Fibroblast of lung (primary cell): ENCODE measurements at regions not wholly inside any gene's neighbourhood (a gene's known extent, or its start where the extent isn't known, plus 50 kb on each side); places are given as distances from the start of the nearest gene placed in this dataset.

Experiments used
- DNase-seq, 2 donors: peaks; one replicate each; pipeline versions ENCODE4 v3.0.0 to v3.0.0-alpha.2; 2010; ENCODE audit warnings: low read depth in 2 of 2
- H2AFZ ChIP-seq: 2 replicates; pipeline ENCODE4 v1.5.1; 2012; ENCODE audit warnings: low read length, control low read depth, inconsistent platforms
- H3K27ac ChIP-seq: 2 replicates; pipeline ENCODE4 v1.5.1; 2011; ENCODE audit warnings: low read length, control low read depth; ENCODE audit not compliant: insufficient read depth
- H3K27me3 ChIP-seq: 2 replicates; pipeline ENCODE4 v1.5.1; 2011; ENCODE audit warnings: mild to moderate bottlenecking, low read length; ENCODE audit not compliant: control insufficient read depth, insufficient read depth
- H3K36me3 ChIP-seq: 2 replicates; pipeline ENCODE4 v1.5.1; 2011; ENCODE audit warnings: low read length; ENCODE audit not compliant: control insufficient read depth, insufficient read depth
- H3K4me1 ChIP-seq: 2 replicates; pipeline ENCODE4 v1.5.1; 2011; ENCODE audit warnings: low read length; ENCODE audit not compliant: control insufficient read depth, insufficient read depth; ENCODE audit errors: extremely low read depth
- H3K4me2 ChIP-seq: 2 replicates; pipeline ENCODE4 v1.5.1; 2011; ENCODE audit warnings: low read length, control low read depth; ENCODE audit not compliant: insufficient read depth; ENCODE audit errors: extremely low read depth
- H3K4me3 ChIP-seq, 4 experiments: fragments of 200-600 bp in 1 of 4; sonication (generic) in 1 of 4; replicated peaks in 1 of 4; 2 replicates each; pipeline ENCODE4 v1.5.1; 2011 to 2016; ENCODE audit warnings: low read length in 4 of 4, low read depth in 3 of 4, mild to moderate bottlenecking in 3 of 4, control low read depth in 2 of 4, inconsistent platforms in 1 of 4, mixed read lengths in 1 of 4; ENCODE audit not compliant: insufficient read depth in 1 of 4; ENCODE audit errors: control extremely low read depth in 1 of 4
- H3K79me2 ChIP-seq: 2 replicates; pipeline ENCODE4 v1.5.1; 2012; ENCODE audit warnings: mild to moderate bottlenecking, low read length, inconsistent platforms; ENCODE audit not compliant: control insufficient read depth, insufficient read depth
- H3K9ac ChIP-seq: 2 replicates; pipeline ENCODE4 v1.5.1; 2011; ENCODE audit warnings: mild to moderate bottlenecking, low read length, control low read depth; ENCODE audit not compliant: insufficient read depth
- H3K9me3 ChIP-seq: 2 replicates; pipeline ENCODE4 v1.5.1; 2012; ENCODE audit warnings: low read depth, low read length; ENCODE audit not compliant: control insufficient read depth, insufficient read depth
- H4K20me1 ChIP-seq: 2 replicates; pipeline ENCODE4 v1.5.1; 2011; ENCODE audit warnings: low read length; ENCODE audit not compliant: control insufficient read depth, insufficient read depth; ENCODE audit errors: extremely low read depth
- EZH2 ChIP-seq: IDR thresholded peaks from 2 replicates; pipeline ENCODE4 v1.5.1; 2012; ENCODE audit warnings: low read length, control low read depth, mild to moderate bottlenecking; ENCODE audit errors: missing control alignments
- TF ChIP-seq, protein P1 (sequence below), 2 donors: IDR thresholded peaks in 1 of 2; conservative IDR thresholded peaks in 1 of 2; 1 replicate in 1 of 2; 2 replicates in 1 of 2; pipeline ENCODE4 v1.5.1; 2011 to 2012; ENCODE audit warnings: low read length in 2 of 2, control low read depth in 1 of 2, inconsistent platforms in 1 of 2, low read depth in 1 of 2, mild to moderate bottlenecking in 1 of 2

GRCh38 chrX:87732133-87732532 is 214.5 kb downstream of the KLHL4 start:
- Histone ChIP-seq H3K36me3 (no peaks in the 10 kb centered on the region), H3K27ac (no peak overlapping the region), H4K20me1 (no peaks in the 10 kb centered on the region), H3K4me1 (no peaks in the 10 kb centered on the region), H3K9ac (no peak overlapping the region), H3K4me2 (no peak overlapping the region), H3K79me2 (no peaks in the 10 kb centered on the region), H3K9me3 (no peaks in the 10 kb centered on the region), H3K27me3 (no peaks in the 10 kb centered on the region), H2AFZ (no peak overlapping the region), H3K4me3 (no peak overlapping the region)
- DNase-seq: no peak
- TF ChIP-seq EZH2: no peak
- TF ChIP-seq, protein P1, sequence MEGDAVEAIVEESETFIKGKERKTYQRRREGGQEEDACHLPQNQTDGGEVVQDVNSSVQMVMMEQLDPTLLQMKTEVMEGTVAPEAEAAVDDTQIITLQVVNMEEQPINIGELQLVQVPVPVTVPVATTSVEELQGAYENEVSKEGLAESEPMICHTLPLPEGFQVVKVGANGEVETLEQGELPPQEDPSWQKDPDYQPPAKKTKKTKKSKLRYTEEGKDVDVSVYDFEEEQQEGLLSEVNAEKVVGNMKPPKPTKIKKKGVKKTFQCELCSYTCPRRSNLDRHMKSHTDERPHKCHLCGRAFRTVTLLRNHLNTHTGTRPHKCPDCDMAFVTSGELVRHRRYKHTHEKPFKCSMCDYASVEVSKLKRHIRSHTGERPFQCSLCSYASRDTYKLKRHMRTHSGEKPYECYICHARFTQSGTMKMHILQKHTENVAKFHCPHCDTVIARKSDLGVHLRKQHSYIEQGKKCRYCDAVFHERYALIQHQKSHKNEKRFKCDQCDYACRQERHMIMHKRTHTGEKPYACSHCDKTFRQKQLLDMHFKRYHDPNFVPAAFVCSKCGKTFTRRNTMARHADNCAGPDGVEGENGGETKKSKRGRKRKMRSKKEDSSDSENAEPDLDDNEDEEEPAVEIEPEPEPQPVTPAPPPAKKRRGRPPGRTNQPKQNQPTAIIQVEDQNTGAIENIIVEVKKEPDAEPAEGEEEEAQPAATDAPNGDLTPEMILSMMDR (conservative IDR thresholded peaks at IDR 0.05 in 1 of 2, IDR thresholded peaks at IDR 0.05 in 1 of 2; ENCODE audit: low read depth in 1 of 2, low read length in 2 of 2): no peak

- Histone ChIP-seq H3K4me2 (no peak overlapping the region), H3K36me3 (no peaks in the 10 kb centered on the region), H3K27ac (no peak overlapping the region), H3K4me1 (no peaks in the 10 kb centered on the region), H3K27me3 (no peaks in the 10 kb centered on the region), H3K9ac (no peak overlapping the region), H2AFZ (no peak overlapping the region), H3K79me2 (no peaks in the 10 kb centered on the region), H3K9me3 (no peaks in the 10 kb centered on the region), H3K4me3 (no peak overlapping the region), H4K20me1 (no peaks in the 10 kb centered on the region)
- TF ChIP-seq, protein P1 (conservative IDR thresholded peaks at IDR 0.05 in 1 of 2, IDR thresholded peaks at IDR 0.05 in 1 of 2; ENCODE audit: low read depth in 1 of 2, low read length in 2 of 2): no peak
- no peak for TF ChIP-seq EZH2
- DNase-seq: no peak
Observed at GRCh38 chrX:87736576-87736975, 219.0 kb downstream of the KLHL4 start.

- Histone ChIP-seq H3K4me2 (no peak overlapping the region), H3K4me3 (no peak overlapping the region), H2AFZ (no peak overlapping the region), H3K4me1 (no peaks in the 10 kb centered on the region), H4K20me1 (no peaks in the 10 kb centered on the region), H3K9ac (no peak overlapping the region), H3K27me3 (no peaks in the 10 kb centered on the region), H3K79me2 (no peaks in the 10 kb centered on the region), H3K36me3 (no peaks in the 10 kb centered on the region), H3K9me3 (no peaks in the 10 kb centered on the region), H3K27ac (no peak overlapping the region)
- DNase-seq: no peak
- no peak for TF ChIP-seq EZH2
- TF ChIP-seq, protein P1 (conservative IDR thresholded peaks at IDR 0.05 in 1 of 2, IDR thresholded peaks at IDR 0.05 in 1 of 2; ENCODE audit: low read depth in 1 of 2, low read length in 2 of 2): no peak
Observed at GRCh38 chrX:87744391-87744790, 226.8 kb downstream of the KLHL4 start.
